Small intestine (tissue), 7 donors: ENCODE measurements at regions not wholly inside any gene's neighbourhood (a gene's known extent, or its start where the extent isn't known, plus 50 kb on each side); places are given as distances from the start of the nearest gene placed in this dataset.

Source experiments
- DNase-seq, 2 donors: peaks; one replicate each; pipeline versions ENCODE4 v3.0.0 to v3.0.0-alpha.2; 2013
- FAIRE-seq: peaks from 2 replicates; lab custom pipeline; 2012; peaks lifted over from hg19 to GRCh38; lab: Jason Lieb, UNC
- H3K27ac ChIP-seq, 3 donors: one replicate each; pipeline ENCODE4 v1.5.1; 2013; ENCODE audit warnings: low read length in 2 of 3, mild to moderate bottlenecking in 2 of 3, control low read depth in 1 of 3, inconsistent platforms in 1 of 3, low read depth in 1 of 3, moderate library complexity in 1 of 3
- H3K27me3 ChIP-seq, 3 donors: one replicate each; pipeline ENCODE4 v1.6.1; 2013; ENCODE audit warnings: low read length in 3 of 3, inconsistent platforms in 1 of 3; ENCODE audit not compliant: control insufficient read depth in 3 of 3, insufficient read depth in 3 of 3
- H3K36me3 ChIP-seq, 3 donors: one replicate each; pipeline ENCODE4 v1.6.1; 2013; ENCODE audit warnings: low read length in 3 of 3, inconsistent platforms in 1 of 3, low read depth in 1 of 3, mild to moderate bottlenecking in 1 of 3, moderate library complexity in 1 of 3; ENCODE audit not compliant: control insufficient read depth in 3 of 3, insufficient read depth in 2 of 3
- H3K4me1 ChIP-seq, 3 donors: one replicate each; pipeline ENCODE4 v1.6.1; 2013; ENCODE audit warnings: low read length in 2 of 3, inconsistent platforms in 1 of 3, low read depth in 1 of 3, mild to moderate bottlenecking in 1 of 3, moderate library complexity in 1 of 3; ENCODE audit not compliant: control insufficient read depth in 3 of 3, insufficient read depth in 2 of 3
- H3K4me3 ChIP-seq, 3 donors: one replicate each; pipeline ENCODE4 v1.5.1; 2013; ENCODE audit warnings: low read length in 3 of 3, control low read depth in 1 of 3, inconsistent platforms in 1 of 3, low read depth in 1 of 3, mild to moderate bottlenecking in 1 of 3, moderate library complexity in 1 of 3
- H3K9me3 ChIP-seq, 2 donors: one replicate each; pipeline ENCODE4 v1.6.1; 2013; ENCODE audit warnings: low read depth in 1 of 2, low read length in 1 of 2; ENCODE audit not compliant: control insufficient read depth in 2 of 2, insufficient read depth in 1 of 2
- WGBS, 3 donors: extraction: QIAGEN DNeasy Blood & Tissue Kit; methylation state at CpG; one replicate each; pipeline ENCODE4 v1.1.7; 2013; 5-methylcytosine and 5-hydroxymethylcytosine counted together
- donor health status: healthy with polysubstance abuse.
- donor health status: control.
- donor health status: control.
- donor health status: Bipolar disorder and iron deficiency.
- donor health status: healthy.

- Histone ChIP-seq H3K9me3 (no peaks in the 10 kb centered on the region), H3K27me3 (no peaks in the 10 kb centered on the region), H3K36me3 (no peaks in the 10 kb centered on the region), H3K4me1 (peaks cover 0 to 15% (median 8%) of the 10 kb centered on the region in 3 donors), H3K27ac (no peak overlapping the region), H3K4me3 (no peak overlapping the region)
- DNase-seq (no peak), FAIRE-seq (no peak)
- WGBS, 3 donors, result 72 to 89% (median 87%) methylated on average over 4 of the region's 4 CpGs
These were observed 53.0 kb upstream of the CA12 start for GRCh38 chr15:63434576-63435186.

GRCh38 chr15:63435204-63435820 lies 53.7 kb upstream of the CA12 start:
- no peak for FAIRE-seq
- Histone ChIP-seq H3K4me1 (peaks cover 0 to 15% (median 8%) of the 10 kb centered on the region in 3 donors), H3K4me3 (no peak overlapping the region), H3K27me3 (no peaks in the 10 kb centered on the region), H3K9me3 (no peaks in the 10 kb centered on the region), H3K27ac (no peak overlapping the region), H3K36me3 (no peaks in the 10 kb centered on the region)
- DNase-seq, result no peak
- 96 to 97% (median 97%) methylated on average over 9 of the region's 9 CpGs for WGBS, 3 donors

GRCh38 chr15:63436341-63436740 lies 54.7 kb upstream of the CA12 start:
- Histone ChIP-seq H3K4me1 (peaks cover 0 to 15% (median 8%) of the 10 kb centered on the region in 3 donors), H3K27me3 (no peaks in the 10 kb centered on the region), H3K4me3 (no peak overlapping the region), H3K36me3 (no peaks in the 10 kb centered on the region), H3K27ac (peak overlapping the region in 2 of 3 donors; percentile 53 to 59), H3K9me3 (no peaks in the 10 kb centered on the region)
- FAIRE-seq (no peak), DNase-seq (no peak)
- WGBS, 3 donors, result 72 to 99% (median 77%) methylated on average over 2 of the region's 2 CpGs

GRCh38 chr15:63436872-63437375 lies 55.3 kb upstream of the CA12 start:
- no peak overlapping the region for H3K4me3 ChIP-seq
- peaks cover 0 to 15% (median 8%) of the 10 kb centered on the region in 3 donors for H3K4me1 ChIP-seq
- no peak for FAIRE-seq
- DNase-seq, result peak; percentile 81 to 83
- no peaks in the 10 kb centered on the region for H3K9me3 ChIP-seq
- H3K27me3 ChIP-seq, result no peaks in the 10 kb centered on the region
- H3K36me3 ChIP-seq, result no peaks in the 10 kb centered on the region
- H3K27ac ChIP-seq, result peak overlapping the region in 2 of 3 donors; percentile 59 to 62
- WGBS, 3 donors, result 10 to 29% (median 17%) methylated on average over 3 of the region's 3 CpGs

- 76 to 85% (median 78%) methylated on average over 7 of the region's 7 CpGs for WGBS, 3 donors
These were observed 58.1 kb upstream of the CA12 start for GRCh38 chr15:63439536-63440264.

DNA sequence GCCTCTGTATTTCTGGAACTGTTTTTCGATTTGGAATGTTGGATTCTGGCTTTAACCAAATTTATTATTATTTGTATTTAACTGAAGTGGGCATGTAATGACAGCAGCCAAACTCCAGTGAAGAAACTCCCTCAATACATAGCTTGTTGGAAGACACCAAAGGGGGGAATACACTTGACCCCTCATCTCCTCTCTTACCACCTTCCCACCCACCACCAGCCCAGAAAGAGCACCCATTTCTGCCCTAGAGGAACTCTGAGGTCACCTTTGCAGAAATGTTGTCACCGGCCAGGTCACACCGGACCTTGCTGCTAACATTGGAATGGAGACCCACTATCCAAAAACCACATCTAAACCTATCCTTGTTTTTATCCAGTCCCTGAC lies 58.6 kb upstream of the CA12 start:
- Histone ChIP-seq H3K27ac (no peak overlapping the region), H3K36me3 (no peaks in the 10 kb centered on the region), H3K27me3 (no peaks in the 10 kb centered on the region), H3K9me3 (no peaks in the 10 kb centered on the region), H3K4me3 (no peak overlapping the region), H3K4me1 (peaks cover 3 to 28% (median 8%) of the 10 kb centered on the region in 3 donors)
- WGBS, 3 donors, result 82 to 89% (median 85%) methylated on average over 3 of the region's 3 CpGs
- no peak for FAIRE-seq
- DNase-seq, result no peak

More at GRCh38 chr15:63439536-63440264, 58.1 kb upstream of the CA12 start:
- Histone ChIP-seq H3K27me3 (no peaks in the 10 kb centered on the region), H3K4me3 (no peak overlapping the region), H3K36me3 (no peaks in the 10 kb centered on the region), H3K4me1 (peaks cover 3 to 23% (median 8%) of the 10 kb centered on the region in 3 donors), H3K9me3 (no peaks in the 10 kb centered on the region), H3K27ac (no peak overlapping the region)
- FAIRE-seq (no peak), DNase-seq (no peak)

- 53 to 64% (median 54%) methylated on average over 6 of the region's 6 CpGs for WGBS, 3 donors
- FAIRE-seq (no peak), DNase-seq (no peak)
- Histone ChIP-seq H3K27me3 (no peaks in the 10 kb centered on the region), H3K36me3 (no peaks in the 10 kb centered on the region), H3K4me3 (no peak overlapping the region), H3K4me1 (peaks cover 3 to 31% (median 8%) of the 10 kb centered on the region in 3 donors), H3K9me3 (no peaks in the 10 kb centered on the region), H3K27ac (no peak overlapping the region)
These were observed 59.1 kb upstream of the CA12 start for GRCh38 chr15:63440756-63441155.

- no peak for DNase-seq
- Histone ChIP-seq H3K9me3 (no peaks in the 10 kb centered on the region), H3K36me3 (no peaks in the 10 kb centered on the region), H3K27ac (no peak overlapping the region), H3K4me3 (no peak overlapping the region), H3K4me1 (peaks cover 3 to 29% (median 8%) of the 10 kb centered on the region in 3 donors), H3K27me3 (no peaks in the 10 kb centered on the region)
- no peak for FAIRE-seq
- WGBS, 3 donors, result 90 to 96% (median 93%) methylated on average over 2 of the region's 2 CpGs
These were observed 59.6 kb upstream of the CA12 start for GRCh38 chr15:63441266-63441665.
